IMR-90 (cell line): ENCODE measurements at regions not wholly inside any gene's neighbourhood (a gene's known extent, or its start where the extent isn't known, plus 50 kb on each side); places are given as distances from the start of the nearest gene placed in this dataset.

ENCODE experiments used
- ATAC-seq: fragments of 200-7000 bp; cut with Tn5 transposase; 2 replicates; pipeline ENCODE4 v1.9.1; 2020; ENCODE audit warnings: low read depth, mild to moderate bottlenecking, moderate library complexity
- BruUV-seq: library from RNA; stranded (reverse); fragments of 400-500 nt; replicated peaks from 2 replicates; lab custom pipeline; 2021; lab: Mats Ljungman, UMichigan
- CTCF ChIA-PET: fragments of 300-600 bp; formaldehyde crosslinking; extraction: SDS; loops from one replicate; lab custom pipeline; 2021; ENCODE audit warnings: antibody characterized with exemption; lab: Yijun Ruan, JAX
- POLR2A ChIA-PET: fragments of 300-600 bp; sonication (Branson Sonifier 250); formaldehyde crosslinking; loops from one replicate; lab custom pipeline; 2022; ENCODE audit warnings: antibody characterized with exemption; ENCODE audit not compliant: unreplicated experiment; lab: Charles Lee
- DNase-seq: peaks from one replicate; pipeline ENCODE4 v3.0.0; 2013
- H2AFZ ChIP-seq: replicated peaks from 2 replicates; pipeline ENCODE3; 2013; ENCODE audit warnings: low read length, mild to moderate bottlenecking; ENCODE audit not compliant: poor library complexity
- H2AK5ac ChIP-seq: 2 replicates; pipeline ENCODE4 v1.6.1; 2013; ENCODE audit warnings: low read depth, low read length, inconsistent platforms
- H2AK9ac ChIP-seq: replicated peaks from 2 replicates; pipeline ENCODE3; 2013; ENCODE audit warnings: mild to moderate bottlenecking, low read depth, low read length, moderate library complexity; ENCODE audit not compliant: poor library complexity
- H2BK120ac ChIP-seq: 2 replicates; pipeline ENCODE4 v1.6.1; 2013; ENCODE audit warnings: low read depth, low read length, inconsistent platforms
- H2BK15ac ChIP-seq: 3 replicates; pipeline ENCODE4 v1.6.1; 2013; ENCODE audit warnings: low read depth, low read length, inconsistent platforms
- H2BK20ac ChIP-seq: 2 replicates; pipeline ENCODE4 v1.6.1; 2013; ENCODE audit warnings: low read depth, mild to moderate bottlenecking, inconsistent platforms, low read length, moderate library complexity
- H2BK5ac ChIP-seq: 2 replicates; pipeline ENCODE4 v1.6.1; 2013; ENCODE audit warnings: mild to moderate bottlenecking, low read depth, low read length, inconsistent platforms; ENCODE audit not compliant: poor library complexity, severe bottlenecking
- H3K14ac ChIP-seq: replicated peaks from 2 replicates; pipeline ENCODE4 v1.6.1; 2013; ENCODE audit warnings: low read depth, low read length, inconsistent platforms
- H3K18ac ChIP-seq: 2 replicates; pipeline ENCODE4 v1.6.1; 2013; ENCODE audit warnings: low read depth, low read length, control low read depth
- H3K23ac ChIP-seq: 2 replicates; pipeline ENCODE4 v1.6.1; 2013; ENCODE audit warnings: low read depth, low read length, inconsistent platforms
- H3K27ac ChIP-seq: 2 replicates; pipeline ENCODE4 v1.5.1; 2013; ENCODE audit warnings: mild to moderate bottlenecking, control low read depth, low read length; ENCODE audit not compliant: insufficient read depth
- H3K27me3 ChIP-seq: 2 replicates; pipeline ENCODE4 v1.6.1; 2013; ENCODE audit warnings: low read length; ENCODE audit not compliant: control insufficient read depth, insufficient read depth
- H3K36me3 ChIP-seq: 2 replicates; pipeline ENCODE4 v1.6.1; 2013; ENCODE audit warnings: low read length, mixed read lengths; ENCODE audit not compliant: control insufficient read depth, insufficient read depth
- H3K4ac ChIP-seq: 2 replicates; pipeline ENCODE4 v1.6.1; 2013; ENCODE audit warnings: low read depth, low read length, inconsistent platforms
- H3K4me1 ChIP-seq: 2 replicates; pipeline ENCODE4 v1.6.1; 2013; ENCODE audit warnings: low read length, mixed read lengths; ENCODE audit not compliant: control insufficient read depth, insufficient read depth
- H3K4me2 ChIP-seq: 2 replicates; pipeline ENCODE4 v1.6.1; 2013; ENCODE audit warnings: low read depth, mild to moderate bottlenecking, control low read depth, low read length, moderate library complexity
- H3K4me3 ChIP-seq: 2 replicates; pipeline ENCODE4 v1.5.1; 2013; ENCODE audit warnings: low read depth, mild to moderate bottlenecking, control low read depth, low read length, moderate library complexity; ENCODE audit not compliant: insufficient read depth
- H3K56ac ChIP-seq: 2 replicates; pipeline ENCODE4 v1.6.1; 2013; ENCODE audit warnings: low read length, inconsistent platforms; ENCODE audit not compliant: insufficient read depth; ENCODE audit errors: extremely low read depth
- H3K79me1 ChIP-seq, 2 experiments: 2 replicates each; pipeline ENCODE4 v1.6.1; 2013; ENCODE audit warnings: low read length in 2 of 2, inconsistent platforms in 1 of 2, low read depth in 1 of 2
- H3K9ac ChIP-seq: 2 replicates; pipeline ENCODE4 v1.6.1; 2013; ENCODE audit warnings: low read depth, low read length, control low read depth
- H3K9me1 ChIP-seq: 2 replicates; pipeline ENCODE4 v1.6.1; 2013; ENCODE audit warnings: low read length, inconsistent platforms; ENCODE audit not compliant: insufficient read depth
- H3K9me3 ChIP-seq: 2 replicates; pipeline ENCODE4 v1.6.1; 2013; ENCODE audit warnings: low read length; ENCODE audit not compliant: control insufficient read depth, insufficient read depth
- H4K20me1 ChIP-seq: 2 replicates; pipeline ENCODE4 v1.6.1; 2013; ENCODE audit warnings: low read length, inconsistent platforms; ENCODE audit not compliant: insufficient read depth
- H4K5ac ChIP-seq: 2 replicates; pipeline ENCODE4 v1.6.1; 2013; ENCODE audit warnings: mild to moderate bottlenecking, low read depth, low read length, control low read depth
- H4K8ac ChIP-seq, 2 experiments: 2 replicates each; pipeline ENCODE4 v1.6.1; 2013; ENCODE audit warnings: low read depth in 2 of 2, low read length in 2 of 2, control low read depth in 1 of 2, inconsistent platforms in 1 of 2
- H4K91ac ChIP-seq: 2 replicates; pipeline ENCODE4 v1.6.1; 2013; ENCODE audit warnings: low read depth, low read length, inconsistent platforms; ENCODE audit not compliant: insufficient read depth
- BHLHE40 ChIP-seq: fragments of 150-350 bp; IDR thresholded peaks from 2 replicates; pipeline ENCODE4 v1.6.1; 2016; ENCODE audit warnings: mild to moderate bottlenecking, low read depth, low read length
- CEBPB ChIP-seq: IDR thresholded peaks from 2 replicates; pipeline ENCODE4 v1.6.1; 2012; ENCODE audit warnings: low read depth, low read length, improper control_type of control experiment
- CHD1 ChIP-seq: IDR thresholded peaks from 2 replicates; pipeline ENCODE4 v1.6.1; 2012; ENCODE audit warnings: low read depth, low read length, improper control_type of control experiment
- ELK1 ChIP-seq: fragments of 150-350 bp; IDR thresholded peaks from 2 replicates; pipeline ENCODE4 v1.6.1; 2016; ENCODE audit warnings: low read depth, mild to moderate bottlenecking, low read length, moderate library complexity, borderline replicate concordance
- MAFK ChIP-seq: IDR thresholded peaks from 2 replicates; pipeline ENCODE4 v1.6.1; 2012; ENCODE audit warnings: low read depth, low read length, improper control_type of control experiment
- MAZ ChIP-seq: IDR thresholded peaks from 2 replicates; pipeline ENCODE4 v1.6.1; 2012; ENCODE audit warnings: low read depth, mild to moderate bottlenecking, low read length, improper control_type of control experiment, moderate library complexity, borderline replicate concordance
- MXI1 ChIP-seq: IDR thresholded peaks from 2 replicates; pipeline ENCODE4 v1.6.1; 2012; ENCODE audit warnings: low read depth, mild to moderate bottlenecking, low read length, moderate library complexity, borderline replicate concordance
- RAD21 ChIP-seq: IDR thresholded peaks from 2 replicates; pipeline ENCODE4 v1.6.1; 2012; ENCODE audit warnings: low read length, improper control_type of control experiment
- USF2 ChIP-seq: fragments of 150-350 bp; IDR thresholded peaks from 2 replicates; pipeline ENCODE4 v1.6.1; 2017; ENCODE audit warnings: mild to moderate bottlenecking, antibody characterized with exemption, low read length, low read depth
- WGBS, 2 experiments: methylation state at CpG; one replicate each; pipeline versions ENCODE4 v1.1.5 to v1.1.7; 2013; ENCODE audit warnings: missing lambda C conversion rate in 2 of 2; ENCODE audit not compliant: insufficient read length in 1 of 2; ENCODE audit errors: extremely low coverage in 2 of 2; 5-methylcytosine and 5-hydroxymethylcytosine counted together
- dilution Hi-C: fragments of 300-500 bp; cut with HindIII; formaldehyde crosslinking; loops from one replicate; pipeline ENCODE4 v1.14.3; 2018; ENCODE audit warnings: low sequenced_read_pairs; ENCODE audit not compliant: unreplicated experiment
- in situ Hi-C: fragments of 300-500 bp; cut with MboI; formaldehyde crosslinking; loops from 3 replicates; pipeline ENCODE4 v1.14.3; 2019; ENCODE audit warnings: low sequenced_read_pairs, inconsistent platforms, mixed read lengths
- intact Hi-C: fragments of 100-400 bp; cut with micrococcal nuclease; formaldehyde crosslinking; loops from 2 replicates; pipeline ENCODE4 v1.10.0; 2022
- TF ChIP-seq, protein P1 (sequence below): conservative IDR thresholded peaks from 2 replicates; pipeline ENCODE4 v1.5.1; 2012; ENCODE audit warnings: mild to moderate bottlenecking, low read depth, low read length, improper control_type of control experiment

DNA sequence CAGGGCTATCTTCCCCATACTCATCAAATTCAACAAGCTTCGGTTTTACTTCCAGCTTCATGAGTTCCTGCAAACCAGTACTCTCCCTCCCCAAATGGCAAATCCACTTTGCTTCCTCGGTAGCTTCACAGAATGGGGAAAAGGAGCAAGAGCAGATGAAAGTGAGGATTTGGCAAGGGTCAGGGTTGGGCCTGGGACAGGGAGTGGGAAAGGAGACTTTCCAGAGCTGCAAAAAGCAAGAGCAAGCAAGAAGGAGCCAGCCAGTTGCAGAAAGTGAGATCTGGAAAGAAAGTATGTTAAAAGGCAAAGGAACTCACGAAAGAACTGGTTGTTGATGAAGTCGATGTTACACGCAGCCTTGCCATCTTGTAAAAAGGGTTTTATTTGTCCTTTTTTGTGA, 522.8 kb upstream of the TBX3 start:
- no peaks in the 10 kb centered on the region for H3K9me1 ChIP-seq
- ATAC-seq (no peak), DNase-seq (no peak)
- WGBS, 2 experiments: 80% methylated on average over 1 of the region's 5 CpGs; no CpG with 5 or more reads in 1 of the 2 experiments
- no peaks in the 10 kb centered on the region for H3K27me3 ChIP-seq
- H4K91ac ChIP-seq: no peak overlapping the region
- no peak overlapping the region for H2BK5ac ChIP-seq
- H4K20me1 ChIP-seq: no peaks in the 10 kb centered on the region
- H2AK5ac ChIP-seq: no peak overlapping the region
- ChIA-PET POLR2A (no interaction called here), CTCF (no interaction called here)
- H2BK15ac ChIP-seq: no peak overlapping the region
- H3K4ac ChIP-seq: no peak overlapping the region
- no TSS peak for BruUV-seq
- H3K4me2 ChIP-seq: no peak overlapping the region
- TF ChIP-seq, protein P1, sequence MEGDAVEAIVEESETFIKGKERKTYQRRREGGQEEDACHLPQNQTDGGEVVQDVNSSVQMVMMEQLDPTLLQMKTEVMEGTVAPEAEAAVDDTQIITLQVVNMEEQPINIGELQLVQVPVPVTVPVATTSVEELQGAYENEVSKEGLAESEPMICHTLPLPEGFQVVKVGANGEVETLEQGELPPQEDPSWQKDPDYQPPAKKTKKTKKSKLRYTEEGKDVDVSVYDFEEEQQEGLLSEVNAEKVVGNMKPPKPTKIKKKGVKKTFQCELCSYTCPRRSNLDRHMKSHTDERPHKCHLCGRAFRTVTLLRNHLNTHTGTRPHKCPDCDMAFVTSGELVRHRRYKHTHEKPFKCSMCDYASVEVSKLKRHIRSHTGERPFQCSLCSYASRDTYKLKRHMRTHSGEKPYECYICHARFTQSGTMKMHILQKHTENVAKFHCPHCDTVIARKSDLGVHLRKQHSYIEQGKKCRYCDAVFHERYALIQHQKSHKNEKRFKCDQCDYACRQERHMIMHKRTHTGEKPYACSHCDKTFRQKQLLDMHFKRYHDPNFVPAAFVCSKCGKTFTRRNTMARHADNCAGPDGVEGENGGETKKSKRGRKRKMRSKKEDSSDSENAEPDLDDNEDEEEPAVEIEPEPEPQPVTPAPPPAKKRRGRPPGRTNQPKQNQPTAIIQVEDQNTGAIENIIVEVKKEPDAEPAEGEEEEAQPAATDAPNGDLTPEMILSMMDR: no peak
- no peak for TF ChIP-seq CHD1
- TF ChIP-seq USF2: no peak
- TF ChIP-seq MXI1: no peak
- no peak for TF ChIP-seq RAD21
- no peak for TF ChIP-seq MAFK
- TF ChIP-seq ELK1: no peak
- no peak for TF ChIP-seq BHLHE40
- no peak for TF ChIP-seq MAZ
- TF ChIP-seq CEBPB: no peak
- H2AK9ac ChIP-seq: no peak overlapping the region
- no peaks in the 10 kb centered on the region for H3K9me3 ChIP-seq
- no peak overlapping the region for H2BK20ac ChIP-seq
- no peaks in the 10 kb centered on the region for H3K79me1 ChIP-seq
- H3K4me1 ChIP-seq: no peaks in the 10 kb centered on the region
- intact Hi-C loops (no loop called here), dilution Hi-C loops (no loop called here), in situ Hi-C loops (no loop called here)
- no peak overlapping the region for H3K56ac ChIP-seq
- no peak overlapping the region for H2BK120ac ChIP-seq
- H3K4me3 ChIP-seq: no peak overlapping the region
- H2AFZ ChIP-seq: no peak overlapping the region
- no peak overlapping the region for H4K8ac ChIP-seq
- H3K27ac ChIP-seq: no peak overlapping the region
- no peak overlapping the region for H3K9ac ChIP-seq
- no peak overlapping the region for H4K5ac ChIP-seq
- H3K36me3 ChIP-seq: no peaks in the 10 kb centered on the region
- H3K18ac ChIP-seq: no peak overlapping the region
- no peak overlapping the region for H3K14ac ChIP-seq
- H3K23ac ChIP-seq: no peak overlapping the region
